Nephron (organoid): ENCODE measurements at regions not wholly inside any gene's neighbourhood (a gene's known extent, or its start where the extent isn't known, plus 50 kb on each side); places are given as distances from the start of the nearest gene placed in this dataset.

Experiments used
- H3K27ac Mint-ChIP-seq, 3 experiments: 2 replicates each; pipeline ENCODE4 v1.8.0; 2020; ENCODE audit warnings: mixed read lengths in 3 of 3, mild to moderate bottlenecking in 2 of 3, moderate library complexity in 1 of 3
- H3K27me3 Mint-ChIP-seq: 2 replicates; pipeline ENCODE4 v1.8.0; 2021; ENCODE audit warnings: low read depth, mild to moderate bottlenecking, moderate library complexity, mixed read lengths
- H3K36me3 Mint-ChIP-seq: 2 replicates; pipeline ENCODE4 v1.8.0; 2020; ENCODE audit warnings: low read depth, mixed read lengths
- H3K4me1 Mint-ChIP-seq: 2 replicates; pipeline ENCODE4 v1.8.0; 2020; ENCODE audit warnings: mixed read lengths
- H3K4me3 Mint-ChIP-seq, 3 experiments: 2 replicates each; pipeline ENCODE4 v1.8.0; 2020; ENCODE audit warnings: mild to moderate bottlenecking in 3 of 3, mixed read lengths in 3 of 3, moderate library complexity in 2 of 3
- H3K9me3 Mint-ChIP-seq: 2 replicates; pipeline ENCODE4 v1.8.0; 2020; ENCODE audit warnings: mixed read lengths
- CTCF ChIP-seq, 3 experiments: fragments of 200-600 bp; sonication (generic); IDR thresholded peaks; one replicate each; pipeline ENCODE4 v1.5.0; 2021; ENCODE audit warnings: antibody characterized with exemption in 3 of 3; ENCODE audit not compliant: unreplicated experiment in 3 of 3

- H3K36me3 Mint-ChIP-seq: no peaks in the 10 kb centered on the region
- peaks cover 14% of the 10 kb centered on the region for H3K9me3 Mint-ChIP-seq
- no peak overlapping the region for H3K27ac Mint-ChIP-seq
- TF ChIP-seq CTCF (IDR thresholded peaks at IDR 0.05; ENCODE audit: unreplicated experiment in 3 of 3): no peak
- no peaks in the 10 kb centered on the region for H3K4me1 Mint-ChIP-seq
- no peaks in the 10 kb centered on the region for H3K27me3 Mint-ChIP-seq
- H3K4me3 Mint-ChIP-seq: no peak overlapping the region
Observed at GRCh38 chr4:56746639-56747038, 65.5 kb upstream of the HOPX start.

DNA sequence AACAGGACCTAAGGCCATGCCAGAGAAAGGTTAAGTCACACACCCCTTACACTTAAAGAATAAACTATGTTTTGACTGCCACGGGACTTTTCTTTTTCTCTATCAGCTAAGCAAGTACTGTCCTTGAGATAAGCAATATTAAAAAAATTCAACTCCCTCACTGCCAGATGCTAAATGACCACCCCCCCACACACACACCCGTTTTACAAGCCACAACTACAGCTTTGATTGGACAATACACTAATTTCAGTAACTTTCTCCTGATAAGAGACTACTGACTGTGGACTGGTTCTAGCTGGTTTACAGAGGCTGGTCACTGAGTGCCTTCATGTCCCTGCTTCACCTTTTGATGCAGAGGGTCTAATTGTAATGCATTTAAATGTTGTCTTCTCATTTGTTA is 63.9 kb upstream of the HOPX start:
- no peak overlapping the region for H3K4me3 Mint-ChIP-seq

GRCh38 chr4:56744030-56744429 is 62.9 kb upstream of the HOPX start:
- no peak for TF ChIP-seq CTCF (IDR thresholded peaks at IDR 0.05; ENCODE audit: unreplicated experiment in 3 of 3)
- Mint-ChIP-seq H3K36me3 (no peaks in the 10 kb centered on the region), H3K27ac (no peak overlapping the region)

More for the DNA sequence above, 63.9 kb upstream of the HOPX start:
- Mint-ChIP-seq H3K27me3 (no peaks in the 10 kb centered on the region), H3K9me3 (peaks cover 7% of the 10 kb centered on the region), H3K27ac (no peak overlapping the region), H3K36me3 (no peaks in the 10 kb centered on the region), H3K4me1 (no peaks in the 10 kb centered on the region)
- TF ChIP-seq CTCF (IDR thresholded peaks at IDR 0.05; ENCODE audit: unreplicated experiment in 3 of 3): no peak

GRCh38 chr4:56743550-56743949 is 62.5 kb upstream of the HOPX start:
- Mint-ChIP-seq H3K36me3 (no peaks in the 10 kb centered on the region), H3K27ac (no peak overlapping the region), H3K9me3 (peaks cover 7% of the 10 kb centered on the region), H3K4me1 (no peaks in the 10 kb centered on the region), H3K27me3 (no peaks in the 10 kb centered on the region), H3K4me3 (no peak overlapping the region)
- no peak for TF ChIP-seq CTCF (IDR thresholded peaks at IDR 0.05; ENCODE audit: unreplicated experiment in 3 of 3)

More at GRCh38 chr4:56744030-56744429, 62.9 kb upstream of the HOPX start:
- Mint-ChIP-seq H3K9me3 (peaks cover 7% of the 10 kb centered on the region), H3K27me3 (no peaks in the 10 kb centered on the region), H3K4me1 (no peaks in the 10 kb centered on the region), H3K4me3 (no peak overlapping the region)

DNA sequence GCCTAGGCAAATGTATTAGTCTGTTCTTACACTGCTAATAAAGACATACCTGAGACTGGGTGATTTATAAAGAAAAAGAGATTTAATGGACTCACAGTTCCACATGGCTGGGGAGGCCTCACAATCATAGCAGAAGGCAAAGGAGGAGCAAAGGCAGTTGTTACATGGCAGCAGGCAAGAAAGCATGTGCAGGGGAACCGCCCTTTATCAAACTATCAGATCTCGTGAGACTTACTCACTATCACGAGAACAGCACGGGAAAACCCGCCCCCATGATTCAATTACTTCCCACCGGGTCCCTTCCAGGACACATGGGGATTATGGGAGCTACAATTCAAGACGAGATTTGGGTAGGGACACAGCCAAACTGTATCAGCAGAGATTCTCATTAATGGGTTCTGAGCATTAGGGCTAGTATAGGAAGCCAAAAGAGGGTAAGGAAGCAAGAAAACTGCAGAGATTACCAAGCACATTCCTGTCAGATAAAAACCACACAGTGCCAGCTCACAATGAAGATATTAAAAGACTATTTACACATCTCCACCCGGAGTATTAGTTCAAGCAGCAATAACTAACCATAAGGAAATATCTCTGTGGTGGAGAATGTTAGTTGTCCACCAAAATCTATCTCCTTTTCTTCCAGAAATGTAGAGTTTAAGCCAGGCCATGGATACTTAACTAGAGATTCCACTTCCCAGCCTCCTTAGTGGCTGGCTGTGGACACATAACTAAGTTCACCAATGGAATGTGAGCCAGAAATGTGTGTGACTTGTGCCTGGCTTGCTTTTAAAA is 61.2 kb upstream of the HOPX start:
- Mint-ChIP-seq H3K27me3 (no peaks in the 10 kb centered on the region), H3K27ac (no peak overlapping the region), H3K9me3 (peaks cover 9% of the 10 kb centered on the region), H3K4me3 (no peak overlapping the region), H3K4me1 (no peaks in the 10 kb centered on the region), H3K36me3 (no peaks in the 10 kb centered on the region)
- TF ChIP-seq CTCF (IDR thresholded peaks at IDR 0.05; ENCODE audit: unreplicated experiment in 3 of 3): no peak

- Mint-ChIP-seq H3K27me3 (no peaks in the 10 kb centered on the region), H3K27ac (no peak overlapping the region), H3K36me3 (no peaks in the 10 kb centered on the region), H3K4me1 (no peaks in the 10 kb centered on the region), H3K4me3 (no peak overlapping the region), H3K9me3 (peaks cover 11% of the 10 kb centered on the region)
- TF ChIP-seq CTCF (IDR thresholded peaks at IDR 0.05; ENCODE audit: unreplicated experiment in 3 of 3): no peak
Observed at GRCh38 chr4:56741595-56741994, 60.5 kb upstream of the HOPX start.
